WTC11 (cell line): ENCODE measurements at regions not wholly inside any gene's neighbourhood (a gene's known extent, or its start where the extent isn't known, plus 50 kb on each side); places are given as distances from the start of the nearest gene placed in this dataset.

ENCODE experiments used
- ATAC-seq: fragments of 200-7000 bp; cut with Tn5 transposase; 2 replicates; pipeline ENCODE4 v1.10.0; 2021; ENCODE audit warnings: mild to moderate bottlenecking, moderate library complexity
- CTCF ChIA-PET: fragments of 300-600 bp; sonication (Branson Sonifier 250); formaldehyde crosslinking; loops from one replicate; lab custom pipeline; 2021; ENCODE audit warnings: antibody characterized with exemption; lab: Charles Lee
- POLR2A ChIA-PET: fragments of 350-600 bp; sonication (Branson Sonifier 250); formaldehyde crosslinking; loops from one replicate; lab custom pipeline; 2021; ENCODE audit warnings: antibody characterized with exemption; lab: Charles Lee
- DNase-seq: peaks from one replicate; pipeline ENCODE4 v3.0.0; 2021; ENCODE audit warnings: low spot score
- H3K27ac Mint-ChIP-seq: 2 replicates; pipeline ENCODE4 v1.8.0; 2021; ENCODE audit warnings: mixed read lengths
- H3K27me3 Mint-ChIP-seq: 2 replicates; pipeline ENCODE4 v1.8.0; 2021; ENCODE audit warnings: low read depth, mild to moderate bottlenecking, moderate library complexity, mixed read lengths
- H3K36me3 Mint-ChIP-seq: 2 replicates; pipeline ENCODE4 v1.8.0; 2021; ENCODE audit warnings: mixed read lengths
- H3K4me1 Mint-ChIP-seq: 2 replicates; pipeline ENCODE4 v1.8.0; 2022; ENCODE audit warnings: mixed read lengths
- H3K4me3 Mint-ChIP-seq: 2 replicates; pipeline ENCODE4 v1.8.0; 2021; ENCODE audit warnings: mild to moderate bottlenecking, moderate library complexity, mixed read lengths
- H3K9me3 Mint-ChIP-seq: 2 replicates; pipeline ENCODE4 v1.8.0; 2021; ENCODE audit warnings: mixed read lengths
- AR ChIP-seq: fragments of 250-450 bp; sonication (Bioruptor Pico); IDR thresholded peaks from 2 replicates; pipeline ENCODE4 v1.9.0; 2021; ENCODE audit warnings: mild to moderate bottlenecking
- ARID4B ChIP-seq: sonication (generic); formaldehyde crosslinking; IDR thresholded peaks from 2 replicates; pipeline ENCODE4 v1.8.0; 2023; ENCODE audit warnings: missing genetic modification reagents, mild to moderate bottlenecking, borderline replicate concordance
- ELF4 ChIP-seq: sonication (generic); formaldehyde crosslinking; IDR thresholded peaks from 2 replicates; pipeline ENCODE4 v1.8.1; 2022; ENCODE audit warnings: low read depth, mild to moderate bottlenecking, moderate library complexity, missing genetic modification reagents
- HMGA2 ChIP-seq: fragments of 250-450 bp; sonication (Bioruptor Pico); IDR thresholded peaks from 2 replicates; pipeline ENCODE4 v1.4.0; 2021; ENCODE audit warnings: mild to moderate bottlenecking, moderate library complexity
- JAZF1 ChIP-seq: fragments of 250-450 bp; sonication (Bioruptor Pico); IDR thresholded peaks from 2 replicates; pipeline ENCODE4 v1.9.0; 2021; ENCODE audit warnings: moderate library complexity, mild to moderate bottlenecking, inconsistent platforms
- JUN ChIP-seq: sonication (generic); formaldehyde crosslinking; IDR thresholded peaks from 2 replicates; pipeline ENCODE4 v1.8.0; 2023; ENCODE audit warnings: mild to moderate bottlenecking, missing genetic modification reagents
- MLX ChIP-seq: sonication (generic); formaldehyde crosslinking; IDR thresholded peaks from 2 replicates; pipeline ENCODE4 v1.8.1; 2023; ENCODE audit warnings: mild to moderate bottlenecking, missing genetic modification reagents, moderate library complexity
- NFE2L1 ChIP-seq: sonication (generic); formaldehyde crosslinking; IDR thresholded peaks from 2 replicates; pipeline ENCODE4 v1.8.1; 2023; ENCODE audit warnings: missing genetic modification reagents
- NR1H2 ChIP-seq: sonication (generic); formaldehyde crosslinking; IDR thresholded peaks from 2 replicates; pipeline ENCODE4 v1.9.0; 2021; ENCODE audit warnings: mild to moderate bottlenecking, moderate library complexity, missing genetic modification reagents
- NR3C1 ChIP-seq: sonication (generic); formaldehyde crosslinking; conservative IDR thresholded peaks from 2 replicates; pipeline ENCODE4 v1.8.1; 2023; ENCODE audit warnings: low read depth, mild to moderate bottlenecking, missing genetic modification reagents
- PRRX2 ChIP-seq: fragments of 250-450 bp; sonication (Bioruptor Pico); IDR thresholded peaks from 2 replicates; pipeline ENCODE4 v1.8.0; 2021; ENCODE audit warnings: mild to moderate bottlenecking
- SMAD3 ChIP-seq: sonication (generic); formaldehyde crosslinking; IDR thresholded peaks from 2 replicates; pipeline ENCODE4 v1.8.0; 2022; ENCODE audit warnings: missing genetic modification reagents, mild to moderate bottlenecking, borderline replicate concordance
- TCF7 ChIP-seq: sonication (generic); formaldehyde crosslinking; IDR thresholded peaks from 2 replicates; pipeline ENCODE4 v1.8.0; 2022; ENCODE audit warnings: mild to moderate bottlenecking, low read depth, missing genetic modification reagents, moderate library complexity
- TEAD1 ChIP-seq: sonication (generic); formaldehyde crosslinking; IDR thresholded peaks from 2 replicates; pipeline ENCODE4 v1.8.0; 2022; ENCODE audit warnings: mild to moderate bottlenecking, missing genetic modification reagents
- TP53 ChIP-seq: sonication (generic); formaldehyde crosslinking; IDR thresholded peaks from 2 replicates; pipeline ENCODE4 v1.8.1; 2023; ENCODE audit warnings: mild to moderate bottlenecking, missing genetic modification reagents
- USF1 ChIP-seq: sonication (generic); formaldehyde crosslinking; IDR thresholded peaks from 2 replicates; pipeline ENCODE4 v1.8.0; 2022; ENCODE audit warnings: mild to moderate bottlenecking, missing genetic modification reagents
- ZNF425 ChIP-seq: fragments of 250-450 bp; sonication (Bioruptor Pico); conservative IDR thresholded peaks from 2 replicates; pipeline ENCODE4 v1.9.0; 2021; ENCODE audit warnings: mild to moderate bottlenecking
- ZNF532 ChIP-seq: fragments of 250-450 bp; sonication (Bioruptor Pico); IDR thresholded peaks from 2 replicates; pipeline ENCODE4 v1.9.0; 2021; ENCODE audit warnings: mild to moderate bottlenecking, borderline replicate concordance

GRCh38 chr6:87990871-87991270 is 56.8 kb upstream of the SPACA1 start:
- Mint-ChIP-seq H3K36me3 (no peaks in the 10 kb centered on the region), H3K27ac (no peak overlapping the region)
- ATAC-seq: no peak
- TF ChIP-seq NR3C1 (CRISPR knock-in tag) (no peak), SMAD3 (no peak), TCF7 (CRISPR knock-in tag) (no peak), MLX (no peak), TEAD1 (CRISPR knock-in tag) (no peak), ARID4B (CRISPR knock-in tag) (no peak), JAZF1 (no peak), NR1H2 (no peak), AR (CRISPR knock-in tag) (no peak), NFE2L1 (CRISPR knock-in tag) (no peak), PRRX2 (CRISPR knock-in tag) (no peak), ZNF532 (CRISPR knock-in tag) (no peak), HMGA2 (CRISPR knock-in tag) (no peak), ZNF425 (CRISPR knock-in tag) (no peak), USF1 (CRISPR knock-in tag) (no peak), TP53 (CRISPR knock-in tag) (no peak), ELF4 (CRISPR knock-in tag) (no peak), JUN (CRISPR knock-in tag) (no peak)
- TF ChIP-seq, all 79 proteins: peak for 0
- ChIA-PET CTCF (no interaction called here), POLR2A (no interaction called here)
- Mint-ChIP-seq H3K9me3 (peaks cover 7% of the 10 kb centered on the region; the same call in 1 of the 2 replicates), H3K27me3 (no peaks in the 10 kb centered on the region; the same call in 1 of the 2 replicates), H3K4me1 (peaks cover 21% of the 10 kb centered on the region), H3K4me3 (no peak overlapping the region)
- DNase-seq: no peak
